GM21786 (cell line): ENCODE measurements at regions not wholly inside any gene's neighbourhood (a gene's known extent, or its start where the extent isn't known, plus 50 kb on each side); places are given as distances from the start of the nearest gene placed in this dataset.

Experiments used
- ATAC-seq: cut with Tn5 transposase; IDR thresholded peaks from one replicate; pipeline ENCODE4 v1.9.1; 2021; ENCODE audit not compliant: unreplicated experiment

GRCh38 chr12:30043151-30043847, 259.6 kb upstream of the TMTC1 start:
- ATAC-seq = no peak

GRCh38 chr12:30041096-30041495, 257.4 kb upstream of the TMTC1 start:
- ATAC-seq = no peak

- ATAC-seq = no peak
These were observed 247.1 kb upstream of the TMTC1 start for GRCh38 chr12:30030693-30031374.

- ATAC-seq = no peak
These were observed 243.0 kb upstream of the TMTC1 start for GRCh38 chr12:30026621-30027234.

- ATAC-seq = no peak
These were observed 241.6 kb upstream of the TMTC1 start for GRCh38 chr12:30025317-30025716.

GRCh38 chr12:30023186-30023585, 239.4 kb upstream of the TMTC1 start:
- ATAC-seq = no peak

GRCh38 chr12:30021051-30021833, 237.5 kb upstream of the TMTC1 start:
- no peak for ATAC-seq

- ATAC-seq = no peak
These were observed 235.8 kb upstream of the TMTC1 start for GRCh38 chr12:30019366-30020140.

- no peak for ATAC-seq
These were observed 232.9 kb upstream of the TMTC1 start for GRCh38 chr12:30016540-30017055.

GRCh38 chr12:30015631-30016337, 232.0 kb upstream of the TMTC1 start:
- ATAC-seq = no peak

GRCh38 chr12:30014991-30015390, 231.2 kb upstream of the TMTC1 start:
- no peak for ATAC-seq

GRCh38 chr12:30012816-30013450, 229.2 kb upstream of the TMTC1 start:
- ATAC-seq = no peak

GRCh38 chr12:30010071-30011052, 226.6 kb upstream of the TMTC1 start:
- no peak for ATAC-seq

- no peak for ATAC-seq
These were observed 222.3 kb upstream of the TMTC1 start for GRCh38 chr12:30006021-30006420.

- no peak for ATAC-seq
These were observed 219.6 kb upstream of the TMTC1 start for GRCh38 chr12:30003321-30003720.

- no peak for ATAC-seq
These were observed 218.9 kb upstream of the TMTC1 start for GRCh38 chr12:30002677-30003076.

- no peak for ATAC-seq
These were observed 216.7 kb upstream of the TMTC1 start for GRCh38 chr12:30000401-30000800.

- no peak for ATAC-seq
These were observed 213.3 kb upstream of the TMTC1 start for GRCh38 chr12:29996993-29997392.
